Fibroblast of skin of right quadriceps (primary cell): ENCODE measurements at regions not wholly inside any gene's neighbourhood (a gene's known extent, or its start where the extent isn't known, plus 50 kb on each side); places are given as distances from the start of the nearest gene placed in this dataset.

Experiments used
- DNase-seq: peaks from one replicate; pipeline ENCODE4 v3.0.0-alpha.2; 2013

DNA sequence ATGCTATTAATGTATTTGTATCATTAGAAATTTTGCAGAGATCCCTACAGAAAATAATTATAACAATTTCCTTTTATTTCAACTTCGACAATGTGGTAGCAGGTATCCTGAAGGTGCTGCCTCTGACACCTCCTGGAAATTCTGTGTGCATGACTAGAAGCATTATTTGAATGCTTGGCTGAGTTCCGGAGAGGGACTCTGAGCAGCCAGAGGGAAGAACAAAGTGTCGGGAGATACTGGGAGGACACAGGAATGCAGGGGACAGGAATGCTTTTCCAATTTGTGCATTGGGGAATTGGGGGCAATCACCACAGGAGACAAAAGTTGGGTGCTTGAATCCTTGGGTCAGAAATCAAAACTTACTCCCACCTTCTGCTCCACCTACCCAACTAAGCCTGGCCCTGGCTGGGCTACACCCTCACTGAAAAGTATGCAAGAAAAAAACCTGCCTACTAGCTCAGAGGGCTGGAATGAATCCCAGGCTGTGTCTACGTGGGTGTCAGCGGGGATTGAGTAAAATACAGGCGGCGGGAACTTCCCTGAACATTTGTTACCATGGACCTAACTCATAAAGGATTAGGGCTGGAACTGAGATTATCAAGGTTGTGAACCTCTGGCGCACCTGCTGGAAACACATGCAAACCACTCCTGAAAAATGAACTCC is 299.3 kb downstream of the SOX11 start:
- DNase-seq: peak; percentile 29

DNA sequence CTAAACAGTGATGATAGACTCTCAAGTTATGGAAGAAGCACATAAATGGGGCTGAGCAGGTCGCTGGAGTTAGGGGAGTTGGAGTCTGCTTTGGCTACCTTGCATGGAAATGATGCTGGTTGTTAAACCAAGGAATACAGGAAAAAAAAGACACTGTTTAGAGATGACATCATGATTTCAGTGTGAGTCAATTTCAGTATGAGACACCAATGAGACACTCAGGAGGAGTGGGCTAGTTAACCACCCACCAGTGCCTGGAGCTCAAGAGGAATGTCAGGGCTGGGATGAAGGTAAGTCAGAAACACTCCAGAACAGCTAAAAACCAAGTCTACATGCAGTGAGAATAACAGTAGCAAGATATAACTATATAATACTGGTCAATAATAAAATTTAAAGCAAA is 303.6 kb downstream of the SOX11 start:
- peak; percentile 33 for DNase-seq

DNA sequence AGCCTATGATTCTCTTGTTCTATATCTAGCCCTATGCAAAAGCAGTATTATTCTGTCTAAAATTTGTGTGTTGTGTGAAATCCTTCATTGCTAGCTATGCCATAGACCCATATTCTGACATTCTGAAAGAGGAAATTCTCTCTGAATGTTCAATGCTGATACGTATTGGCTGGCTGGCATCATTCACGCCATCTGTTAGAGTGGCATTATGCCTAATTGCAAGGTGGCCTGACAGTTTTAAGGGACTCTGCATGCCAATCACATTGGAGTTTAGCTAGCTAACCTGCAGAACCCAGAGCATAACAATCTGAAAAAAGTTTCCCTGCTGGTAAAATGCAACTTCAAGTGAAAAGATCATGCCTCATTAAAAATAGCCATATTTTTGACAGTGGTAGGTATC is 316.0 kb downstream of the SOX11 start:
- no peak for DNase-seq

DNA sequence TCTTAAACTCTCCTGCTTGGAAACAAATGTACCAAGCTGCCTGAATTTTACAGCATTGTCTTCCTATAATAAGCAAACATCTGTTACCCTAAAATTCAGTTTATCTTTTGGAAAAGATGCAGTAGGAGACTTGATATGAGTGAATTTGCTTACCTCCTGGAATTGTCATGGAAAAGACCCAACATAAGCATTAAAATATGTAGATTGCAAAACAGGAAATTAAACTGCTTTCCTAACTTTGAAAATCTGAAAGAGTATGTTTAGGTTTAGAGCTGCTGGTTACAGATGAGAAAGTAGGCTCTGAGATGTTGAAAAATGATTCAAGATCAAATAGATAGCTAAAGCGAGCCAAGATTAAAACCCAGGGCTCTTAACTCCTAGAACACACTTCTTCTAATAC is 316.5 kb downstream of the SOX11 start:
- peak; percentile 66 for DNase-seq

DNA sequence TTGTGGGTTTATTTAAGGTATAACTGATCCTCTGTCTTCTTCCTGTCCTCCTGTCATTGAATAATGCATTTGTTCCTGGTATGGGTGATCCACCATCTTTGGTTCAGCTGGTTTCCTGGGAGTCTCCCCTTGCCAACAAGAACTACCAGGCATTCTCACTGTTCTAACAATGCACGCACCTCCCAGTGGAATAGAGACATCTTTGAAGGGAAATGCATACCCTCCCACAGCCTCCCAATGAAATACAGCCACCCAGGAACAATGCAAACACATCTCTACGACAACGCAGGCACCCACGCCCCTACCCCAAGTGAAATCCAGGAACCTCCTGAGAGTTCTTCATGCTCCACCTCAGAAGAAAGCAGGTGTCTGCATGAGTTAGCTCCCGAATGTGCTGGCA is 318.0 kb downstream of the SOX11 start:
- no peak for DNase-seq

DNA sequence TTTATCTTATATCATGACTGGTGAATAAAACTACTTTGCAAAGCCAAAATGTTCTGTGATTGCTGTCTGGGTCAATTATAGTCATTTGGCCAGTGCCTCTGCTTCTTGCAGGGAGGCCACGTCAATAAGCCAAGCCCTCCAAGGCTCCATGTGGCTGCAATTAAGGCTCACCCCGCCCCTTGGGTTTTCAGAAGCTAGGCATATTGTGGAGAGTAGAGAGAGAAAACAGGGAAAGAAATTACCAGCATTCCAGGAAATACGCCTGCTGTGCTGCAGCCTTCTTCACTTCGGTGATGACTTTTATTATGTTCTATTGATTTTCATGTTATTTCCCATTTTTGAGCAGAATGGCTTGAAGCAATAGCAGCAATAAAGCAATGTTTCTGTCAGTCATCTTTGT is 319.7 kb downstream of the SOX11 start:
- peak; percentile 83 for DNase-seq

- DNase-seq: no peak
These were observed 325.6 kb downstream of the SOX11 start for GRCh38 chr2:6017736-6018286.

GRCh38 chr2:6024229-6024628 is 332.0 kb downstream of the SOX11 start:
- DNase-seq: no peak

DNA sequence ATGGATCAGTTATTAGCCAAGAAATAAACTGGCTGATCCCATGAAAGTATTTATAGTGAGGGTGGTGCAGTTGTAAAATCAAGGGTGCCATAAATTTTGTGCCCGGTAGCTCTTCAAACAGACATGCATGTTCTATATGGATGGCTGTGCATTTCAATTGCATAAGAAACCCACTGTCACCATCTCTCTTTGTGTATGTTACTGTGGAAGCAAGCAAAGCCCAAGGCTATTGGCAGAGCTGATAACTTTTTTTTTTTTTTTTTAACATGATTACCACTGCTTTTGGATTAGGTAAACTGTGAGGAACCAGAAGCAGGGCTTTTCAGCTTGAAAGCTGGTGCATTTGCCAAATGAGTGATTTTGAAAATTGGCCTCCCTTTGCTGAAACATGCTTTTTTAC is 332.6 kb downstream of the SOX11 start:
- no peak for DNase-seq

- no peak for DNase-seq
These were observed 333.2 kb downstream of the SOX11 start for GRCh38 chr2:6025391-6025790.

GRCh38 chr2:6027066-6027465 is 334.9 kb downstream of the SOX11 start:
- no peak for DNase-seq

DNA sequence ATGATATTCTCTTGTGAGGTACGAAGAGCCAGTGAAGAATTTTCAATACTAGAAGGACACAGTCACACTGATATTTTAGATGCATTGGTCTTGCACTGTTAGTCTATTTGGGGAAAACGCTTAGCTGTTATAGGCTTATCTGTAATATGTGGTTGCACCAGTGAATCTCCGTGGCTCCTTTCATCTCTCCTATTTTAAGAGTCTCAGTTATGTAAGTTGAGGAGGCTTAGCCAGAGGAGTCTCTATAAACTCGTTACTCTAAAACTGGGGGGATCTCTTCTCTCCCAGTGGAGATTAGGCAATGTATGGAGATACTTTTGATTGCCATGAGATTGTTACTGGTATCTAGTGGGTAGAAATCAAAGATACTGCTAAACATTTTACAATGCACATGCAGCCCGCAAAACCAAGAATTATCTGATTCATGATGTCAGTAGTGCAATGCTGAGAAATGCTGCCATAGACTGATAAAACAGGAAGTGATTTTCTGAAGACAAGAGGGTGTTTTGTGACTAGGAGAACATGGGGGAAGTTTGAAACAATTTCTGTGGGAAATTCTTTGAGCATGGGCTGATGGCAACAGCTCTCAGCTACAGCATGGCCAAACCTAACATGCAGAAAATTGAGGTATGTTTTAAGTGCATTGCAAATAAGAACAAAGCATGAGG is 339.1 kb downstream of the SOX11 start:
- DNase-seq: no peak

DNA sequence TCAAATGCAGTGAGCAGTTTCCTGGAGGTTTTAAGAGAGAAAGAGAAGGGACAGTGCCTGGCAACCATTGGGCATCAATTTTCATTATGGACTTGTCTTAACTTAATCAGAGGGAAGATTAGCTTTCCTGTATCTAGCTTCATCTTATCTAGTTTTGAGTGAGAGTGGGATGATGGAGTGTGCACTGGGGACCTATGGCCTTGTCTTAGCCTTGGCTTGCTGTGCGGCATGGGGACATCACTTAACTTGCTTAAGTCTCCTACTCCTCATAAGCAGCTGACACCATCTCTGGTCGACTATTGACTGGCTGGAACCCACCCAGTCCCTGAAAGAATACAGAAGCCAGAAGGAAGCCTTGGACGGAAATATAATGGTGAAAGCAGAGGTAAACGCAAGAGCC is 344.0 kb downstream of the SOX11 start:
- no peak for DNase-seq

GRCh38 chr2:6043238-6043637 is 351.1 kb downstream of the SOX11 start:
- DNase-seq: no peak

DNA sequence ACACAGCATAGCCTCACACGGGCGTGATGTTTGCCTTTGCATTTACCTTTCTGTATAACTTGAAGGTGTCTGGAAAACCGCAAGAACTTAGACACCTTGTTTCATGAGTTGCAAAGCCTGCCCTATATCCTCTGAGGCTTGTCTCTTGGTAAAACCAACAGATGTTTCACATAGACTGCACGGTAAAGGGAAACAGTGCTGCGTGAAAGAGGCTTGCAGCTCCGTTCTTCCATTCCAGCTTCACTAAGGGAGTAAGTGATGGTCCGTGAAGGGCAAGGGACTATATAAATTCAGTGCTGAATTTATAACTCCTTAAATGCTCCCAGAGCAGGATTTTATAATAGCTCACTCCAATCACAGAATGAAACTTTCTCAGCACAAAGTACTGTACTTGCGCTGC is 360.5 kb downstream of the SOX11 start:
- no peak for DNase-seq

DNA sequence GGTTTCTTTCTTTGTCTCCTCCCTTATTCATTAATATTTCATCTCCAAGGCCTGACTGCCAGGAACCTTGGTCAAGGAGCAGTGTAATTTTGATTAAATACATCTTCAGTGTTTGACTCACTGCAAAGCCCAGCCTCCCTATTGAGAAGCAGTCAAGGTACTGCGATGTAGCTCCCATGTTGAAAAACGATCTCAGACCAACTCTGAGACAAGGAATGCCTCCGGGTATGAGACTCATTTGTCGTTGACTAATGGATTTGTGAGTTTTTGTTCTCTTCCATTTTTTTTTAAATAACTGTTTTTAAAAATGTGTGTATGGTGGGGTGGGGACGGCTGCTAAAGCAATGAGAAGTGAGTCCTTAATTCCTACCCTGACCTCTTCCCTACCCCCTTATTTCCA is 361.6 kb downstream of the SOX11 start:
- no peak for DNase-seq

GRCh38 chr2:6054161-6054671 is 362.0 kb downstream of the SOX11 start:
- no peak for DNase-seq

GRCh38 chr2:6060992-6061663 is 368.9 kb downstream of the SOX11 start:
- DNase-seq: no peak

- DNase-seq: no peak
These were observed 372.6 kb downstream of the SOX11 start for GRCh38 chr2:6064757-6065156.

DNA sequence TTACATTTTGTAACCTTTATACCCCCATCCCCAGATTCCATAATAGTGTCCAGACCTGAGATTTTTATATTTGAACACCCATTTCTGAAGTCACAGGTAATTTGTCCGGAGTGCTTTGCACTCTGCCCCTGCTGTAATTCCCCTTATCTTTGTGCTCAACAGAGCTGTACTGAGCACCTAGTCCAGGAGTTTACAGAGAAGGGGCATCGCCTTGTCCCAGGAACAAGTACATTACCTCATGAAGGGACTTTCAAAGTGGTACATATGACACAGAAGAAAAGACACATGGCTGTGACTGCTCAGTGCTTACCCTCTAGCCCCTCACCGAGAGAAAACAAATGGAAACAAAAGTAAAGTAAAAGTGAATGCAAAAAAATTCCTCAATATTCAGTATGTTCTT is 373.5 kb downstream of the SOX11 start:
- no peak for DNase-seq

- no peak for DNase-seq
These were observed 374.9 kb downstream of the SOX11 start for GRCh38 chr2:6067089-6067488.

GRCh38 chr2:6067806-6068205 is 375.6 kb downstream of the SOX11 start:
- DNase-seq: no peak

DNA sequence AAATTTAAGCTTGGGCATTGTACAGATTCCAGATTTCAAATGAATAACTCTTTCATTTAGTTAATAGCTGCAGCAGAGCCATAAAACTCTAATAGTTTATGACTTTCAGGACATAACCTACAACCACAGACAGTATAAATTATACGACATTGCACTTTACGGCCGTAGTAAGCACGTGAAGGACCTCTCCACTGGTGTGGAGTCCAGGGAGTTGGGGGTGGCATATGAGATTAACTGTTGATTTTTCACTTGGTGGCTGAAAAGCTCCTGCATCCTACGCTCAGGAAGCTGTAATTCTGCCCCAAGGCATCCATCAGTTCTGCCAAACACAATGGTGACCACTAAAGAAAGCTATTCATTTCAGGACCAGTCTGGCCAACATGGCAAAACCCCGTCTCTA is 376.2 kb downstream of the SOX11 start:
- no peak for DNase-seq

DNA sequence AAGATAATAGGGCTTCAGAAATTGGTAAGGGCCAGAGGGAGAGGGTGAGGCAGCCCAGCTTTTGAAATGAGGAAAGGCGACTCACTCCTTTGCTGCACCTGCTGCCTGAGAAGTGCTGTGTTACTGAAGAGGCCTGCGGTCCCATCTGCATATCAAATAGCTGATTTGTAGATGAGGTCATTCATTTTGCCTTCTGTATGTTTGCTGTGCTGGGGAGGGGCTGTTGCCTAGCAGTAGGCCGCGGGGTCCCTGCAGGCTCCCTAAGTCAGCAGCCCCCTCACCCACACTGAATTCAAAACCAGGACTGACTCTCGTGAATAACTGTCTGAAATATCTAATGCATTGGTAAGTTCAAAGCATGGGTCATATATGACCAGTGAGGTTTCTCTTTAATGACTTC is 377.2 kb downstream of the SOX11 start:
- no peak for DNase-seq
